ENCODE measurements at regions not wholly inside any gene's neighbourhood (a gene's known extent, or its start where the extent isn't known, plus 50 kb on each side); places are given as distances from the start of the nearest gene placed in this dataset.

DNA sequence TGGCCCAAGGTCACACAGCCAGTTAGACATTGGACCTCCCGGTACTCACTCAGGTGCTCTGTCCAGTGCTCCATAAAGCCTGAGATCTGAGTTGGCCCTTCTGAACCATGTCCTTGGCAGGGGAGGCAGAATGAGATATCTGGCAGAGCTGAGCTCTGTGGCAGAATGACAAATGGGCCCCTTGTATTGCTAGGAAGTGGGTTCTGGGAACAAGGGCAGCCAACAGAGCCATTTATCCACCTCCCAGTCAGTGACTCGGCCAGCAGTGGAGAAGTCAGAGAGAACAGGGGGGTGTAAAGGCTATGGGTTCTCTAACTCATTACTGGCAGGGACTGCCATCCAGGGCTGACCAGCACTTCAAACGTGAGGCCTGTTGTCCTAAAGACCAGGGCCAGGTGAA, 117.1 kb upstream of the NLRP1 start:
- TF ChIP-seq, protein P1, sequence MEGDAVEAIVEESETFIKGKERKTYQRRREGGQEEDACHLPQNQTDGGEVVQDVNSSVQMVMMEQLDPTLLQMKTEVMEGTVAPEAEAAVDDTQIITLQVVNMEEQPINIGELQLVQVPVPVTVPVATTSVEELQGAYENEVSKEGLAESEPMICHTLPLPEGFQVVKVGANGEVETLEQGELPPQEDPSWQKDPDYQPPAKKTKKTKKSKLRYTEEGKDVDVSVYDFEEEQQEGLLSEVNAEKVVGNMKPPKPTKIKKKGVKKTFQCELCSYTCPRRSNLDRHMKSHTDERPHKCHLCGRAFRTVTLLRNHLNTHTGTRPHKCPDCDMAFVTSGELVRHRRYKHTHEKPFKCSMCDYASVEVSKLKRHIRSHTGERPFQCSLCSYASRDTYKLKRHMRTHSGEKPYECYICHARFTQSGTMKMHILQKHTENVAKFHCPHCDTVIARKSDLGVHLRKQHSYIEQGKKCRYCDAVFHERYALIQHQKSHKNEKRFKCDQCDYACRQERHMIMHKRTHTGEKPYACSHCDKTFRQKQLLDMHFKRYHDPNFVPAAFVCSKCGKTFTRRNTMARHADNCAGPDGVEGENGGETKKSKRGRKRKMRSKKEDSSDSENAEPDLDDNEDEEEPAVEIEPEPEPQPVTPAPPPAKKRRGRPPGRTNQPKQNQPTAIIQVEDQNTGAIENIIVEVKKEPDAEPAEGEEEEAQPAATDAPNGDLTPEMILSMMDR (IDR thresholded peaks at IDR 0.05; ENCODE audit: low read length): no peak
- TF ChIP-seq EZH2 (optimal IDR thresholded peaks at IDR 0.05; ENCODE audit: low read depth, low read length): no peak
- TF ChIP-seq EZH2phosphoT487 (IDR thresholded peaks at IDR 0.05; ENCODE audit: low read length): no peak
